Choroid plexus epithelial cell (primary cell): ENCODE measurements at regions not wholly inside any gene's neighbourhood (a gene's known extent, or its start where the extent isn't known, plus 50 kb on each side); places are given as distances from the start of the nearest gene placed in this dataset.
A peak's percentile ranks its signal among the peaks of the same experiment; 100 is the strongest.

Source experiments
- DNase-seq: peaks from one replicate; pipeline ENCODE4 v3.0.0-alpha.2; 2010; ENCODE audit warnings: low read depth
- H3K4me3 ChIP-seq: 2 replicates; pipeline ENCODE4 v1.5.1; 2011; ENCODE audit warnings: low read depth, mild to moderate bottlenecking, control low read depth, low read length, moderate library complexity
- CTCF ChIP-seq: conservative IDR thresholded peaks from 2 replicates; pipeline ENCODE4 v1.5.1; 2011; ENCODE audit warnings: low read depth, mild to moderate bottlenecking, control low read depth, inconsistent platforms, low read length, moderate library complexity

- H3K4me3 ChIP-seq: no peak overlapping the region
- no peak for DNase-seq
- no peak for TF ChIP-seq CTCF
These were observed 160.2 kb downstream of the CYYR1 start for GRCh38 chr21:26412885-26413284.

DNA sequence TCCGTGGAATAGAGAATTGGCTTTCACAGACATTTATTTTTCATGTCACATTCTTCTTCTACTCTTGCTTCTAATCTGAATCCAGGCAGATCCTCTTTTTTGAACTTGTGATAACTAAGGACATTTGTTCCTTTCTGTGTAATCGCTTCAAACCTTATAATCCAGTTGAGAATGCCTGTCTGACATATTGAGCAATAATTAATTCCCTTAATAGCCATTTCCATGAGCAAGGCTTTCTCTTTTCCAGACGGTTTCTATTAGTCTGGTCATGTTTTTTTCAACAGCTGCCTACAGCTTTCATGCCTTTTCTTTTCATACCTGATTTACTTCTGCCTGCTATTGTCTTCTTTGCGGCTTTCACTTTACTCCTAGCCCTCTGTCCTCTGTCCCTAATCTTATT, 163.4 kb downstream of the CYYR1 start:
- no peak for TF ChIP-seq CTCF
- no peak overlapping the region for H3K4me3 ChIP-seq
- DNase-seq: no peak

DNA sequence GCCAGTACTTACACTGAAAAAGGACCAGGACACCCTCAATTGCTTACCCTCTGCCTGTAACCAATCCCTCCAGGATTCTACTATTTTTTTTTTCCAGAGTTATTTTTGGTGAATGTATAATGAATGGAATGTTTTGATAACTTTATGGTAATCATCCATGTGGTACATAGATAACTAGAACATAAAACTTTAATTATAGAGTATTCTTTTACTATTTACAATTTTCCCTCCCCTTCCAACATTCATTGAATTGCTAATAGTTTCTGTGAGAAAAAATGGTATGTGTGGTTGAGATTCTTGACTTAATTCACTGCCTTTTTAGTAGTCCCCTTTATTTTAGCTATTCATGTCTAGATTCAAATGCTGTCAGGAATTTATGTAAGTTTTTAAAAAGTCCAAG, 164.6 kb downstream of the CYYR1 start:
- DNase-seq: no peak
- H3K4me3 ChIP-seq: no peak overlapping the region
- TF ChIP-seq CTCF: no peak

- no peak for DNase-seq
- H3K4me3 ChIP-seq: no peak overlapping the region
- TF ChIP-seq CTCF: no peak
These were observed 166.6 kb downstream of the CYYR1 start for GRCh38 chr21:26406526-26406925.

DNA sequence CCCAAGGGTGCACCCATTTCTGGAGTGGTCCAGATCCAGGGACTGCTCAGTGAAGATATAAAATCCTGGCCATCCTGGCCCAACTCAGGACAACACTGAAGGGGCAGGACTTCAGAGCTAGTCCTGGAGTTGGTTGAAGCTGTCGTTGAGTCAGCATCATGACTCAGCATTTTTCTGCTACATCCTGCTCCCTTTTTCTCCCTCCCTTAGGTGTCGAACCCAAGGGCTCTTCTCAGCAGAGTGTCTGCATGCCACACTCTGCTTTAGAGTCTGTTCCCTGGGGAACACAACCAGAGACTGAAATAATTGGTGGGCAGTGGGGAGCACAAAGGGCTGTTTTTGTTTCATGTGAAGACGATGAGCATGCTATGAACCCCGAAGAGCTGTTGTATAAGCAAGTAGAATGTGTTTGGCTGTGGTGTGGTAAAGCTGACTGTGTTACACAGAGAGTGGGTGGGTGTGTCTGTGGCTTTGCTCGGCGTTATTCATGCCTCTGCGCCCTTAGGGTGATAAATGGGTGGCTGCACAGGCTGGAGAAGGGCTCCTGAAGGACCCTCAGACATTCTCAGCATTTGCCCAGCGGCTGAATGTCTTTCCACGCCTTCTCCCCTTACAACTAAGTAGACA, 167.2 kb downstream of the CYYR1 start:
- peak overlapping the region; percentile 25 for H3K4me3 ChIP-seq
- no peak for TF ChIP-seq CTCF
- peak; percentile 87 for DNase-seq

DNA sequence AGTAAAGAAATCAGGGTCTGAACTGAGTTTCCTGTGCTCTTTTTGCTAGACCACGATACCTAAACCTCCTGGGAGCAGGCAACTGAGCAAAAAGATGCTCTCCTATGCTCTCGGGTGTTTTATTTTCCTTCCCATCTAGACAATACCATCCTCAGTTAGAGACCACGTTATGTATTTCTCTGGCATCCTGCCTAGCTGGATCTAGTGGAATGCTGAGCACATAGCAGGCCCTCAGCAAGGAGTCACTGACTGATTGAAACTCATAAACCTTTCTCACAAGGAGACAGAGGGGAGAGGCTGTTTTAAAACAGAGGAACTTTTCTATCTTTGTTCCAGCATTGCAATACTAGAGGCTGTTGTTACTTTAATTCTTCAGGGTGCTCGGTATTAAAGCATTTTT, 168.0 kb downstream of the CYYR1 start:
- peak; percentile 80 for DNase-seq
- TF ChIP-seq CTCF: no peak
- H3K4me3 ChIP-seq: no peak overlapping the region

GRCh38 chr21:26404288-26404687, 168.8 kb downstream of the CYYR1 start:
- no peak overlapping the region for H3K4me3 ChIP-seq
- no peak for TF ChIP-seq CTCF
- DNase-seq: no peak
